GM18951 (cell line): ENCODE measurements at regions not wholly inside any gene's neighbourhood (a gene's known extent, or its start where the extent isn't known, plus 50 kb on each side); places are given as distances from the start of the nearest gene placed in this dataset.

Experiments used
- POLR2A ChIP-seq: IDR thresholded peaks from 4 replicates; pipeline ENCODE4 v1.6.1; 2011; ENCODE audit warnings: mild to moderate bottlenecking; ENCODE audit not compliant: insufficient read length, insufficient read depth; ENCODE audit errors: extremely low read depth
- in situ Hi-C: fragments of 300-500 bp; cut with MboI; formaldehyde crosslinking; loops from one replicate; pipeline ENCODE4 v1.12.0; 2022; ENCODE audit warnings: low sequenced_read_pairs, mixed read lengths, inconsistent platforms; ENCODE audit not compliant: unreplicated experiment

GRCh38 chr11:69921128-69922014 lies 102.2 kb upstream of the FGF3 start:
- in situ Hi-C loops = loop anchor here (10.0 kb wide), 1 partner anchor 273 kb away; no protein-coding TSS in a partner anchor
- no peak for TF ChIP-seq POLR2A

- no peak for TF ChIP-seq POLR2A
- in situ Hi-C loops = loop anchor here (10.0 kb wide), 1 partner anchor 273 kb away; no protein-coding TSS in a partner anchor
These were observed 102.9 kb upstream of the FGF3 start for GRCh38 chr11:69922015-69922595.

GRCh38 chr11:69922596-69923111 lies 103.4 kb upstream of the FGF3 start:
- in situ Hi-C loops = loop anchor here (10.0 kb wide), 1 partner anchor 272 kb away; no protein-coding TSS in a partner anchor
- TF ChIP-seq POLR2A = no peak

- in situ Hi-C loops = loop anchor here (10.0 kb wide), 1 partner anchor 272 kb away; no protein-coding TSS in a partner anchor
- TF ChIP-seq POLR2A = no peak
These were observed 104.0 kb upstream of the FGF3 start for GRCh38 chr11:69923196-69923595.

- no peak for TF ChIP-seq POLR2A
- in situ Hi-C loops = loop anchor here (10.0 kb wide), 1 partner anchor 271 kb away; no protein-coding TSS in a partner anchor
These were observed 104.6 kb upstream of the FGF3 start for GRCh38 chr11:69923641-69924307.

- in situ Hi-C loops = loop anchor here (10.0 kb wide), 1 partner anchor 270 kb away; no protein-coding TSS in a partner anchor
These were observed 105.3 kb upstream of the FGF3 start for GRCh38 chr11:69924308-69925161.

GRCh38 chr11:69925366-69926196 lies 106.4 kb upstream of the FGF3 start:
- in situ Hi-C loops = loop anchor here (10.0 kb wide), 1 partner anchor 269 kb away; no protein-coding TSS in a partner anchor
- TF ChIP-seq POLR2A = no peak

More at GRCh38 chr11:69924308-69925161, 105.3 kb upstream of the FGF3 start:
- TF ChIP-seq POLR2A = no peak

GRCh38 chr11:69926376-69927050 lies 107.3 kb upstream of the FGF3 start:
- in situ Hi-C loops = loop anchor here (10.0 kb wide), 1 partner anchor 268 kb away; no protein-coding TSS in a partner anchor
- TF ChIP-seq POLR2A = no peak

- in situ Hi-C loops = loop anchor here (10.0 kb wide), 1 partner anchor 267 kb away; no protein-coding TSS in a partner anchor
- no peak for TF ChIP-seq POLR2A
These were observed 108.9 kb upstream of the FGF3 start for GRCh38 chr11:69928121-69928520.

GRCh38 chr11:69928975-69929374 lies 109.8 kb upstream of the FGF3 start:
- no peak for TF ChIP-seq POLR2A
- in situ Hi-C loops = loop anchor here (10.0 kb wide), 1 partner anchor 266 kb away; no protein-coding TSS in a partner anchor
